HCT116 (cell line): ENCODE measurements at regions not wholly inside any gene's neighbourhood (a gene's known extent, or its start where the extent isn't known, plus 50 kb on each side); places are given as distances from the start of the nearest gene placed in this dataset.

Source experiments
- ATAC-seq: fragments of 200-7000 bp; cut with Tn5 transposase; 2 replicates; pipeline ENCODE4 v1.9.1; 2020; ENCODE audit warnings: mild to moderate bottlenecking, moderate library complexity
- BruUV-seq: library from RNA; stranded (reverse); fragments of 400-500 nt; replicated peaks from 2 replicates; lab custom pipeline; 2021; lab: Mats Ljungman, UMichigan
- CTCF ChIA-PET: fragments of 300-600 bp; sonication (Branson Sonifier 250); formaldehyde crosslinking; loops from one replicate; lab custom pipeline; 2021; ENCODE audit warnings: antibody characterized with exemption; lab: Charles Lee
- POLR2A ChIA-PET: fragments of 300-600, 350-600 bp; sonication (Branson Sonifier 250); formaldehyde crosslinking; loops from one replicate; lab custom pipeline; 2021; ENCODE audit warnings: antibody characterized with exemption; lab: Charles Lee
- RAD21 ChIA-PET, 2 experiments: fragments of 300-600 bp; sonication (Branson Sonifier 250); formaldehyde crosslinking; loops; one replicate each; lab custom pipeline; 2023; ENCODE audit warnings: low total read pairs in 2 of 2; ENCODE audit not compliant: uncharacterized antibody in 2 of 2, unreplicated experiment in 2 of 2, low non-redundant PET in 1 of 2; lab: Charles Lee
- DNase-seq: peaks from one replicate; pipeline ENCODE4 v3.0.0-alpha.2; 2010; ENCODE audit warnings: low read depth, low spot score
- H2AFZ ChIP-seq: fragments of 200-600 bp; shearing (Covaris generic), sonication (generic); 2 replicates; pipeline ENCODE4 v1.6.1; 2017; ENCODE audit warnings: low read depth, mixed run types, mixed read lengths, antibody characterized with exemption, low read length; ENCODE audit not compliant: poor library complexity, severe bottlenecking
- H3K27ac ChIP-seq: 2 replicates; pipeline ENCODE4 v1.5.1; 2012; ENCODE audit warnings: low read depth, low read length
- H3K27me3 ChIP-seq: fragments of 200-600 bp; sonication (generic); 2 replicates; pipeline ENCODE4 v1.6.1; 2016; ENCODE audit warnings: mixed run types, low read length, mixed read lengths; ENCODE audit not compliant: insufficient read depth
- H3K36me3 ChIP-seq, 2 experiments: fragments of 200-500 bp in 1 of 2; fragments of 200-600 bp in 1 of 2; sonication (Bioruptor generic) in 1 of 2; sonication (generic) in 1 of 2; 2 replicates each; pipeline versions ENCODE4 v1.5.1 to v1.6.1; 2014 to 2016; ENCODE audit warnings: low read length in 2 of 2, inconsistent platforms in 1 of 2, mixed read lengths in 1 of 2, mixed run types in 1 of 2; ENCODE audit not compliant: insufficient read depth in 2 of 2, control insufficient read depth in 1 of 2
- H3K4me1 ChIP-seq, 2 experiments: fragments of 200-600 bp in 1 of 2; sonication (generic) in 1 of 2; 2 replicates each; pipeline versions ENCODE4 v1.5.1 to v1.6.1; 2012 to 2017; ENCODE audit warnings: low read length in 2 of 2, inconsistent platforms in 1 of 2, mild to moderate bottlenecking in 1 of 2, mixed read lengths in 1 of 2, mixed run types in 1 of 2, moderate library complexity in 1 of 2; ENCODE audit not compliant: insufficient read depth in 2 of 2, control insufficient read depth in 1 of 2
- H3K4me2 ChIP-seq: fragments of 200-600 bp; sonication (generic); 2 replicates; pipeline ENCODE4 v1.6.1; 2017; ENCODE audit warnings: mixed run types, low read length, mixed read lengths
- H3K4me3 ChIP-seq, 2 experiments: fragments of 200-600 bp in 1 of 2; sonication (generic) in 1 of 2; replicated peaks in 1 of 2; 2 replicates each; pipeline ENCODE4 v1.5.1; 2011 to 2016; ENCODE audit warnings: low read length in 2 of 2, control low read depth in 1 of 2, low read depth in 1 of 2, mild to moderate bottlenecking in 1 of 2, mixed read lengths in 1 of 2, mixed run types in 1 of 2
- H3K79me2 ChIP-seq: fragments of 200-600 bp; sonication (generic); 2 replicates; pipeline ENCODE4 v1.6.1; 2017; ENCODE audit warnings: mild to moderate bottlenecking, mixed run types, low read length, moderate library complexity, mixed read lengths; ENCODE audit not compliant: insufficient read depth
- H3K9ac ChIP-seq: fragments of 200-600 bp; sonication (generic); 2 replicates; pipeline ENCODE4 v1.6.1; 2016; ENCODE audit warnings: low read length, mixed read lengths
- H3K9me2 ChIP-seq: fragments of 200-600 bp; sonication (generic), shearing (Covaris generic); 2 replicates; pipeline ENCODE4 v1.6.1; 2017; ENCODE audit warnings: mixed run types, mild to moderate bottlenecking, moderate library complexity; ENCODE audit not compliant: insufficient read depth
- H3K9me3 ChIP-seq, 2 experiments: fragments of 200-500 bp in 1 of 2; fragments of 200-600 bp in 1 of 2; sonication (Bioruptor generic) in 1 of 2; sonication (generic) in 1 of 2; 2 replicates each; pipeline ENCODE4 v1.6.1; 2014 to 2017; ENCODE audit warnings: low read length in 2 of 2, mixed read lengths in 2 of 2, inconsistent platforms in 1 of 2, low read depth in 1 of 2, mild to moderate bottlenecking in 1 of 2, mixed run types in 1 of 2, moderate library complexity in 1 of 2; ENCODE audit not compliant: control insufficient read depth in 1 of 2, insufficient read depth in 1 of 2
- H4K20me1 ChIP-seq: fragments of 200-600 bp; sonication (generic), shearing (Covaris generic); 2 replicates; pipeline ENCODE4 v1.6.1; 2017; ENCODE audit warnings: mixed run types, mild to moderate bottlenecking, moderate library complexity; ENCODE audit not compliant: insufficient read depth
- ATF3 ChIP-seq: IDR thresholded peaks from 2 replicates; pipeline ENCODE4 v1.6.1; 2012
- CBX3 ChIP-seq: IDR thresholded peaks from 2 replicates; pipeline ENCODE4 v1.6.1; 2012; ENCODE audit warnings: low read depth
- CEBPB ChIP-seq: IDR thresholded peaks from 2 replicates; pipeline ENCODE4 v1.6.1; 2012; ENCODE audit warnings: low read depth
- EGR1 ChIP-seq: IDR thresholded peaks from 2 replicates; pipeline ENCODE4 v1.6.1; 2012; ENCODE audit warnings: low read depth
- EZH2phosphoT487 ChIP-seq: fragments of 200-600 bp; IDR thresholded peaks from 2 replicates; pipeline ENCODE4 v1.6.1; 2018; ENCODE audit warnings: antibody characterized with exemption, borderline replicate concordance
- FOSL1 ChIP-seq: IDR thresholded peaks from 2 replicates; pipeline ENCODE4 v1.6.1; 2012; ENCODE audit warnings: low read depth
- JUND ChIP-seq: IDR thresholded peaks from 2 replicates; pipeline ENCODE4 v1.6.1; 2012
- MAX ChIP-seq: IDR thresholded peaks from 2 replicates; pipeline ENCODE4 v1.6.1; 2012
- POLR2A ChIP-seq: IDR thresholded peaks from 2 replicates; pipeline ENCODE4 v1.7.0; 2011; ENCODE audit warnings: borderline replicate concordance; ENCODE audit not compliant: insufficient read depth, insufficient read length; ENCODE audit errors: extremely low read depth
- POLR2AphosphoS5 ChIP-seq: IDR thresholded peaks from 2 replicates; pipeline ENCODE4 v1.6.1; 2011; ENCODE audit warnings: mild to moderate bottlenecking, low read depth, low read length, moderate library complexity
- RAD21 ChIP-seq: IDR thresholded peaks from 2 replicates; pipeline ENCODE4 v1.6.1; 2012; ENCODE audit warnings: low read depth, mild to moderate bottlenecking
- REST ChIP-seq: IDR thresholded peaks from 2 replicates; pipeline ENCODE4 v1.6.1; 2012; ENCODE audit warnings: low read depth
- SP1 ChIP-seq: IDR thresholded peaks from 2 replicates; pipeline ENCODE4 v1.6.1; 2012; ENCODE audit warnings: low read depth
- SRF ChIP-seq: IDR thresholded peaks from 2 replicates; pipeline ENCODE4 v1.6.1; 2012; ENCODE audit warnings: low read depth
- TCF7L2 ChIP-seq: IDR thresholded peaks from 2 replicates; pipeline ENCODE4 v1.7.0; 2011; ENCODE audit warnings: borderline replicate concordance, inconsistent platforms; ENCODE audit not compliant: insufficient read depth, insufficient read length; ENCODE audit errors: extremely low read depth
- ZFX ChIP-seq: fragments of 450-650 bp; IDR thresholded peaks from 2 replicates; pipeline ENCODE4 v1.6.1; 2017
- ZNF274 ChIP-seq: fragments of 200-500 bp; sonication (Bioruptor generic); IDR thresholded peaks from 2 replicates; pipeline ENCODE4 v1.6.1; 2014; ENCODE audit warnings: mild to moderate bottlenecking, low read depth, low read length, inconsistent platforms
- intact Hi-C: fragments of 100-400 bp; cut with micrococcal nuclease; formaldehyde crosslinking; loops from 2 replicates; pipeline ENCODE4 v1.10.0; 2022

GRCh38 chr5:93810780-93811179 lies 69.4 kb upstream of the POU5F2 start:
- RAD21 ChIA-PET, result no interaction called here
- Histone ChIP-seq H4K20me1 (no peaks in the 10 kb centered on the region), H2AFZ (no peak overlapping the region), H3K4me2 (no peak overlapping the region), H3K36me3 (no peaks in the 10 kb centered on the region), H3K27ac (no peak overlapping the region), H3K9me2 (no peaks in the 10 kb centered on the region), H3K9me3 (no peaks in the 10 kb centered on the region), H3K4me1 (no peaks in the 10 kb centered on the region), H3K4me3 (no peak overlapping the region), H3K27me3 (no peaks in the 10 kb centered on the region), H3K79me2 (no peaks in the 10 kb centered on the region), H3K9ac (no peak overlapping the region)
- CTCF ChIA-PET, result interaction anchor here (3.0 kb wide), 1 partner anchor 10 kb away, joined by 13 read pairs; no protein-coding TSS in a partner anchor
- no peak for ATAC-seq
- intact Hi-C loops, result no loop called here
- POLR2A ChIA-PET, result no interaction called here
- TF ChIP-seq SP1, result no peak
- TF ChIP-seq POLR2AphosphoS5, result no peak
- TF ChIP-seq MAX, result no peak
- no peak for TF ChIP-seq CBX3
- no peak for TF ChIP-seq JUND
- TF ChIP-seq POLR2A, result no peak
- TF ChIP-seq SRF, result no peak
- no TSS peak for BruUV-seq
- no peak for DNase-seq

- ChIA-PET RAD21 (no interaction called here), POLR2A (no interaction called here)
- intact Hi-C loops, result loop anchor here (10.0 kb wide), 3 partner anchors 885 to 1505 kb away; no protein-coding TSS in a partner anchor
Observed at GRCh38 chr5:93809430-93809829, 68.0 kb upstream of the POU5F2 start.

More at GRCh38 chr5:93809430-93809829, 68.0 kb upstream of the POU5F2 start:
- TF ChIP-seq REST, result no peak
- TF ChIP-seq SRF, result no peak
- TF ChIP-seq POLR2AphosphoS5, result no peak
- TF ChIP-seq TCF7L2, result no peak
- TF ChIP-seq ZFX, result no peak
- TF ChIP-seq ZNF274, result no peak
- TF ChIP-seq EZH2phosphoT487, result no peak
- TF ChIP-seq EGR1, result no peak
- no peak for TF ChIP-seq CEBPB
- TF ChIP-seq POLR2A, result no peak
- no peak for TF ChIP-seq RAD21
- TF ChIP-seq ATF3, result no peak
- TF ChIP-seq JUND, result no peak
- no peak for TF ChIP-seq FOSL1
- TF ChIP-seq MAX, result no peak
- Histone ChIP-seq H3K9me3 (no peaks in the 10 kb centered on the region), H3K27ac (no peak overlapping the region), H3K4me1 (peaks cover 0 to 4% of the 10 kb centered on the region in 2 experiments; a peak in 1 of 4 replicates), H3K79me2 (no peaks in the 10 kb centered on the region), H2AFZ (no peak overlapping the region), H3K9ac (no peak overlapping the region), H3K4me3 (no peak overlapping the region), H3K27me3 (no peaks in the 10 kb centered on the region), H4K20me1 (no peaks in the 10 kb centered on the region), H3K4me2 (no peak overlapping the region), H3K9me2 (no peaks in the 10 kb centered on the region), H3K36me3 (no peaks in the 10 kb centered on the region)
- CTCF ChIA-PET, result interaction anchor here (3.0 kb wide), 1 partner anchor 9 kb away, joined by 13 read pairs; no protein-coding TSS in a partner anchor
- DNase-seq (no peak), ATAC-seq (no peak)
- BruUV-seq, result no TSS peak
